ENCODE measurements at regions not wholly inside any gene's neighbourhood (a gene's known extent, or its start where the extent isn't known, plus 50 kb on each side); places are given as distances from the start of the nearest gene placed in this dataset.

GRCh38 chr6:145074805-145075204, 660.5 kb downstream of the EPM2A start:
- DNase-seq (ENCODE audit: extremely low spot score), result no peak
- no peak for TF ChIP-seq HDGF (IDR thresholded peaks at IDR 0.05; ENCODE audit: borderline replicate concordance)
- no peak for TF ChIP-seq FOXM1 (IDR thresholded peaks at IDR 0.05; ENCODE audit: borderline replicate concordance)
- no peak for TF ChIP-seq ZNF384 (IDR thresholded peaks at IDR 0.05)
- no peak for TF ChIP-seq CTBP1 (IDR thresholded peaks at IDR 0.05; ENCODE audit: borderline replicate concordance)
- TF ChIP-seq BHLHE40 (IDR thresholded peaks at IDR 0.05; ENCODE audit: borderline replicate concordance), result no peak
- 0 out of 2 replicates have a peak, but pooled peaks have one; percentile 21 for TF ChIP-seq SUZ12 (IDR thresholded peaks at IDR 0.05)
- POLR2A ChIA-PET, result no interaction called here
- CTCF ChIA-PET, result no interaction called here

- TF ChIP-seq ZNF384 (IDR thresholded peaks at IDR 0.05) (no peak), CTBP1 (IDR thresholded peaks at IDR 0.05; ENCODE audit: borderline replicate concordance) (no peak), ELF4 (IDR thresholded peaks at IDR 0.05) (no peak), ARNT (IDR thresholded peaks at IDR 0.05) (no peak), FOXK2 (IDR thresholded peaks at IDR 0.05) (no peak)
- no peak for DNase-seq (ENCODE audit: extremely low spot score)
- CTCF ChIA-PET, result no interaction called here
- POLR2A ChIA-PET, result no interaction called here
Observed at GRCh38 chr6:145075425-145075824, 659.9 kb downstream of the EPM2A start.

DNA sequence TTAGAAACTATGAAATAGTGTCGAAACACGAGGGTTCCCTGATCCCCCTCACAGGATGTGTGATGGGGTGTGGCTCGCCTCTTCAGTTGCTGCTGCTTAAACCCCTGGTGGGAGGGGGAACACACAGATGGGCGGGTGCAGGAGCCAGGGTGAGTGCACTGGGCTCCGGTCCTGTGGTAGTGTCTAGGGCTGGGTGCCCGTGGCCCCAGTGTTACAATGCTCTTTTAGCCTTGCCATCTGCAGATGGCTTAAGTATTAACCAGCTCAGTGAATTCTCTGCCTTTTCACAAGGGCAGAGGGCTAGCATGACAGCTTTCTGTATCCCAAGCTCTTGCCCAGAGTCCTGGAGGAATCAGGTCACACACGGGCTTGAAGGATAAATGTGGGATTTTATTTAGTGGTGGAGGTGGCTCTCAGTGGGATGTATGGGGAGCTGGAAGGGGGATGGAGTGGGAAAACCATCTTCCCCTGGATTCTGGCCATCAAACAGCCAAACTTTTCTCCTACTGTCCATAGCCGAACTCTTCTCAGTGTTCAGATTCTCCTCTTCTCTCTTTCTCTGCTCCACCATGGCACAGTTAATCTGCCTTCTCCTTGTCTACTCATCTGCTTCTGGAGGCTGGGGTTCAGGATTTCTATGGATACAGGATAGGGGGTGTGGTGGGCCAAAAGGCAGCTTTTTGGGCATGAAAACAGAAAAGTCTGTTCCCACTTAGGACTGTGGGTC, 659.0 kb downstream of the EPM2A start:
- ChIA-PET POLR2A (no interaction called here), CTCF (no interaction called here)
- DNase-seq (ENCODE audit: extremely low spot score), result no peak
- no peak for TF ChIP-seq PKNOX1 (IDR thresholded peaks at IDR 0.05)
- no peak for TF ChIP-seq FOXM1 (IDR thresholded peaks at IDR 0.05; ENCODE audit: borderline replicate concordance)
- TF ChIP-seq SP1 (IDR thresholded peaks at IDR 0.05), result no peak
- no peak for TF ChIP-seq NFRKB (IDR thresholded peaks at IDR 0.05)
- no peak for TF ChIP-seq ZNF384 (IDR thresholded peaks at IDR 0.05)
- no peak for TF ChIP-seq ELF4 (IDR thresholded peaks at IDR 0.05)
- TF ChIP-seq LEF1 (IDR thresholded peaks at IDR 0.05; ENCODE audit: borderline replicate concordance), result no peak
- TF ChIP-seq FOXA1 (IDR thresholded peaks at IDR 0.05), result no peak
- no peak for TF ChIP-seq FOXK2 (IDR thresholded peaks at IDR 0.05)
- no peak for TF ChIP-seq SUZ12 (IDR thresholded peaks at IDR 0.05)
- TF ChIP-seq TARDBP (IDR thresholded peaks at IDR 0.05), result no peak
- no peak for TF ChIP-seq HDGF (IDR thresholded peaks at IDR 0.05; ENCODE audit: borderline replicate concordance)
- TF ChIP-seq L3MBTL2 (conservative IDR thresholded peaks at IDR 0.05), result no peak
- TF ChIP-seq CTBP1 (IDR thresholded peaks at IDR 0.05; ENCODE audit: borderline replicate concordance), result no peak
- no peak for TF ChIP-seq BHLHE40 (IDR thresholded peaks at IDR 0.05; ENCODE audit: borderline replicate concordance)
- TF ChIP-seq ARNT (IDR thresholded peaks at IDR 0.05), result no peak

DNA sequence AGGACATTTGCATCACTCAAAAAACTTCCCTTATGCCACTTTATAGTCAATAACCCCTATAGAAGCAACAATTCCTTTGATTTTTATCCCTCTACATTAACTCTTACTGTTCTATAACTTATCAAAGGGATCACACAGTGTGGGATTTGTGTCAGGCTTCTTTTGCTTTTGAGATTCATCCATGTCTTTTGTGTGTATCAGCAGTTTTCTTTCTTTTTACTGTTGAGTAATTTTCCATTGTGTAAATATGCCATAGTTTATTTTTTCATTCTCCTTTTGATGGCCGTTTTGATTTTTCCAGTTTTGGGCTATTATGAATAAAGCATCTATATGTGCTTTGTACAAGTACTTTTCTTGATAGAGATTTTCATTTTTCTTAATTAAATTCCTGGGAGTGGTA, 657.9 kb downstream of the EPM2A start:
- no peak for DNase-seq (ENCODE audit: extremely low spot score)
- CTCF ChIA-PET, result no interaction called here
- TF ChIP-seq NFRKB (IDR thresholded peaks at IDR 0.05) (no peak), FOXK2 (IDR thresholded peaks at IDR 0.05) (no peak), LEF1 (IDR thresholded peaks at IDR 0.05; ENCODE audit: borderline replicate concordance) (no peak), L3MBTL2 (conservative IDR thresholded peaks at IDR 0.05) (no peak), CTBP1 (IDR thresholded peaks at IDR 0.05; ENCODE audit: borderline replicate concordance) (no peak), PKNOX1 (IDR thresholded peaks at IDR 0.05) (no peak), SP1 (IDR thresholded peaks at IDR 0.05) (no peak), FOXA1 (IDR thresholded peaks at IDR 0.05) (no peak), ARNT (IDR thresholded peaks at IDR 0.05) (no peak), ELF4 (IDR thresholded peaks at IDR 0.05) (no peak), HDGF (IDR thresholded peaks at IDR 0.05; ENCODE audit: borderline replicate concordance) (no peak), FOXM1 (IDR thresholded peaks at IDR 0.05; ENCODE audit: borderline replicate concordance) (no peak), ZNF384 (IDR thresholded peaks at IDR 0.05) (no peak), BHLHE40 (IDR thresholded peaks at IDR 0.05; ENCODE audit: borderline replicate concordance) (no peak), TARDBP (IDR thresholded peaks at IDR 0.05) (no peak), SUZ12 (IDR thresholded peaks at IDR 0.05) (no peak)
- POLR2A ChIA-PET, result no interaction called here

DNA sequence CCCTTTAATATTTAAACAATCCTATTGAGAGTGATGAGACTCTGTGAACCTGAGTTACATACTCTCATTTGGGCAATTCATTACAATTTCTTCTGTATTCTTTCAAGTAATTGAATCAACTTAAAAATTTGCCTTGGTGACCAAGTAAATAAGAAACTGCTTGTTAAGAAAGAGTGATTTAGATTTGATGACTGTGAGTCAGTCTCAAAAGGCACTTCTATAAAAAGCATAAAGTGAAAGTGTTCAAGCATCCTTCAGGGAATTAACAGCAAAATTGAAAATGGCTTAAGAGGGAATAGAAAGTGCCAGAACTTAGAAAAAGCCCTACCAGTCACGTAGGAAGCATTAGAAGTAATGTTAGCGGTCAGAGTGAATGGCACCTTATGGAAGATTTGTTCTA, 654.7 kb downstream of the EPM2A start:
- TF ChIP-seq PKNOX1 (IDR thresholded peaks at IDR 0.05) (no peak), LEF1 (IDR thresholded peaks at IDR 0.05; ENCODE audit: borderline replicate concordance) (no peak), HDGF (IDR thresholded peaks at IDR 0.05; ENCODE audit: borderline replicate concordance) (no peak), SP1 (IDR thresholded peaks at IDR 0.05) (no peak), NFRKB (IDR thresholded peaks at IDR 0.05) (no peak), ARNT (IDR thresholded peaks at IDR 0.05) (no peak), CTBP1 (IDR thresholded peaks at IDR 0.05; ENCODE audit: borderline replicate concordance) (no peak), FOXK2 (IDR thresholded peaks at IDR 0.05) (no peak), ZNF384 (IDR thresholded peaks at IDR 0.05) (no peak), TARDBP (IDR thresholded peaks at IDR 0.05) (no peak), SUZ12 (IDR thresholded peaks at IDR 0.05) (no peak), FOXM1 (IDR thresholded peaks at IDR 0.05; ENCODE audit: borderline replicate concordance) (no peak), ELF4 (IDR thresholded peaks at IDR 0.05) (no peak), L3MBTL2 (conservative IDR thresholded peaks at IDR 0.05) (no peak), BHLHE40 (IDR thresholded peaks at IDR 0.05; ENCODE audit: borderline replicate concordance) (no peak), FOXA1 (IDR thresholded peaks at IDR 0.05) (no peak)
- DNase-seq (ENCODE audit: extremely low spot score), result no peak
- CTCF ChIA-PET, result no interaction called here
- POLR2A ChIA-PET, result no interaction called here

- DNase-seq (ENCODE audit: extremely low spot score), result no peak
- no peak for TF ChIP-seq ELF4 (IDR thresholded peaks at IDR 0.05)
- no peak for TF ChIP-seq L3MBTL2 (conservative IDR thresholded peaks at IDR 0.05)
- TF ChIP-seq TARDBP (IDR thresholded peaks at IDR 0.05), result no peak
- no peak for TF ChIP-seq FOXA1 (IDR thresholded peaks at IDR 0.05)
- no peak for TF ChIP-seq ARNT (IDR thresholded peaks at IDR 0.05)
- TF ChIP-seq LEF1 (IDR thresholded peaks at IDR 0.05; ENCODE audit: borderline replicate concordance), result no peak
- no peak for TF ChIP-seq SUZ12 (IDR thresholded peaks at IDR 0.05)
- no peak for TF ChIP-seq SP1 (IDR thresholded peaks at IDR 0.05)
- TF ChIP-seq FOXK2 (IDR thresholded peaks at IDR 0.05), result no peak
- TF ChIP-seq HDGF (IDR thresholded peaks at IDR 0.05; ENCODE audit: borderline replicate concordance), result no peak
- no peak for TF ChIP-seq NFRKB (IDR thresholded peaks at IDR 0.05)
- TF ChIP-seq PKNOX1 (IDR thresholded peaks at IDR 0.05), result no peak
- no peak for TF ChIP-seq BHLHE40 (IDR thresholded peaks at IDR 0.05; ENCODE audit: borderline replicate concordance)
- no peak for TF ChIP-seq CTBP1 (IDR thresholded peaks at IDR 0.05; ENCODE audit: borderline replicate concordance)
- no peak for TF ChIP-seq FOXM1 (IDR thresholded peaks at IDR 0.05; ENCODE audit: borderline replicate concordance)
- TF ChIP-seq ZNF384 (IDR thresholded peaks at IDR 0.05), result no peak
- CTCF ChIA-PET, result no interaction called here
- POLR2A ChIA-PET, result no interaction called here
Observed at GRCh38 chr6:145081677-145082076, 653.6 kb downstream of the EPM2A start.
